ENCODE measurements at regions not wholly inside any gene's neighbourhood (a gene's known extent, or its start where the extent isn't known, plus 50 kb on each side); places are given as distances from the start of the nearest gene placed in this dataset.
A peak's percentile ranks its signal among the peaks of the same experiment; 100 is the strongest.

DNA sequence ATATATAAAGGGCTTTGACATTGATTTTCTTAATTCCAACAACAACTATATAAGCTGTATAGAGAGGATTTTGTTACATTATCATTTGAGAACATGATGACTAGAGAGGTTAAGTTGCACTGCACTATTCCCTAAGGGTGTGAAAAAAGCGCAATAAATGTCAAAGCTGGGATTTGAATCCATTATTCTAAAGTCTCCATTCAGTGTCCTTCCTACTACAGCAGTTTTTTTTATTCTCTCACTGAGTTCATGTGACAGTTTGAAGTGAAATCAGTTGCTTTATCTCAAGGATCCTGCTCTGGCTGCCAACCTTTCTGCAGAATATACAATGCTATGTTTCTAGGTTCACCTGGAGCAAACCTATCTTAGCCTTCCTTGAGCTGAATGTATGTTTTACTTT, 177.5 kb downstream of the ANKRD50 start:
- Mint-ChIP-seq H3K9me3 (no peaks in the 10 kb centered on the region), H3K4me3 (no peak overlapping the region), H3K36me3 (no peaks in the 10 kb centered on the region), H3K27me3 (ENCODE audit: low read depth) (no peaks in the 10 kb centered on the region), H3K4me1 (peaks cover 9% of the 10 kb centered on the region), H3K27ac (peak overlapping the region; percentile 80; the same call in 1 of the 2 replicates)
- ChIA-PET CTCF (no interaction called here), POLR2A (no interaction called here)
- no peak for ATAC-seq
- DNase-seq (ENCODE audit: low spot score) = no peak
- TF ChIP-seq ETV6 (CRISPR knock-in tag; IDR thresholded peaks at IDR 0.05) (no peak), FOXP4 (CRISPR knock-in tag; IDR thresholded peaks at IDR 0.05) (no peak), MAX (CRISPR knock-in tag; IDR thresholded peaks at IDR 0.05) (no peak), TCF7 (CRISPR knock-in tag; IDR thresholded peaks at IDR 0.05; ENCODE audit: low read depth) (no peak), ZMAT4 (CRISPR knock-in tag; IDR thresholded peaks at IDR 0.05) (no peak), FOXK1 (CRISPR knock-in tag; IDR thresholded peaks at IDR 0.05) (no peak), GTF2I (CRISPR knock-in tag; conservative IDR thresholded peaks at IDR 0.05) (no peak), ZNF425 (CRISPR knock-in tag; conservative IDR thresholded peaks at IDR 0.05) (no peak), NR1H2 (CRISPR knock-in tag; IDR thresholded peaks at IDR 0.05) (no peak), MYBL2 (CRISPR knock-in tag; IDR thresholded peaks at IDR 0.05) (no peak), ATF1 (CRISPR knock-in tag; IDR thresholded peaks at IDR 0.05) (no peak)
- TF ChIP-seq, protein P1, sequence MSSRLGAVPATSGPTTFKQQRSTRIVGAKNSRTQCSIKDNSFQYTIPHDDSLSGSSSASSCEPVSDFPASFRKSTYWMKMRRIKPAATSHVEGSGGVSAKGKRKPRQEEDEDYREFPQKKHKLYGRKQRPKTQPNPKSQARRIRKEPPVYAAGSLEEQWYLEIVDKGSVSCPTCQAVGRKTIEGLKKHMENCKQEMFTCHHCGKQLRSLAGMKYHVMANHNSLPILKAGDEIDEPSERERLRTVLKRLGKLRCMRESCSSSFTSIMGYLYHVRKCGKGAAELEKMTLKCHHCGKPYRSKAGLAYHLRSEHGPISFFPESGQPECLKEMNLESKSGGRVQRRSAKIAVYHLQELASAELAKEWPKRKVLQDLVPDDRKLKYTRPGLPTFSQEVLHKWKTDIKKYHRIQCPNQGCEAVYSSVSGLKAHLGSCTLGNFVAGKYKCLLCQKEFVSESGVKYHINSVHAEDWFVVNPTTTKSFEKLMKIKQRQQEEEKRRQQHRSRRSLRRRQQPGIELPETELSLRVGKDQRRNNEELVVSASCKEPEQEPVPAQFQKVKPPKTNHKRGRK (CRISPR knock-in tag; IDR thresholded peaks at IDR 0.05; ENCODE audit: borderline replicate concordance) = no peak

DNA sequence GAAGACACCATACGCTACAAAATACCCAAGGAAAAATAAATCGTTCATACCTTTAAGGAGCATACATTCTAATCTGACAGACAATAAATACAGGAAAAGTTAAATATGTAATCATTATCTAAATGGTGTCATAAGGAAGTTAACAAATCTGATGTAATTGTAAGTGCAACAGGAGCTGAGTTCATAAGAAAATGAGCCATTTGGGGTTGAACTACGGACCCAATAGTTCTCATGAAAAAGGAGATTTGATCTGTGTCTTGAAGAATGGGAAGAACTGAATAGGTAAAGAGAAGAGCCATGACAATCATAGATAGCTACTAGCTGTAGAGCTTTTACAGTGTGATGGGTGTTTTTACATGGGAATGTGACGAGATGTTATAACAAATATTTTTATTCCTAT, 175.6 kb downstream of the ANKRD50 start:
- Mint-ChIP-seq H3K9me3 (no peaks in the 10 kb centered on the region), H3K27me3 (ENCODE audit: low read depth) (no peaks in the 10 kb centered on the region), H3K36me3 (no peaks in the 10 kb centered on the region), H3K4me1 (peaks cover 9% of the 10 kb centered on the region), H3K4me3 (no peak overlapping the region), H3K27ac (no peak overlapping the region)
- ATAC-seq (no peak), DNase-seq (ENCODE audit: low spot score) (no peak)
- ChIA-PET CTCF (no interaction called here), POLR2A (no interaction called here)
- no peak for TF ChIP-seq EMX1 (CRISPR knock-in tag; IDR thresholded peaks at IDR 0.05)
- no peak for TF ChIP-seq ESRRA (CRISPR knock-in tag; IDR thresholded peaks at IDR 0.05; ENCODE audit: borderline replicate concordance)
- no peak for TF ChIP-seq FOXP4 (CRISPR knock-in tag; IDR thresholded peaks at IDR 0.05)
- TF ChIP-seq E2F4 (CRISPR knock-in tag; IDR thresholded peaks at IDR 0.05; ENCODE audit: borderline replicate concordance, low read depth) = no peak
- TF ChIP-seq ZMAT4 (CRISPR knock-in tag; IDR thresholded peaks at IDR 0.05) = no peak
- TF ChIP-seq ATF1 (CRISPR knock-in tag; IDR thresholded peaks at IDR 0.05) = no peak
- TF ChIP-seq SP1 (CRISPR knock-in tag; conservative IDR thresholded peaks at IDR 0.05) = no peak
- TF ChIP-seq CREB1 (CRISPR knock-in tag; IDR thresholded peaks at IDR 0.05) = no peak
- no peak for TF ChIP-seq JUN (CRISPR knock-in tag; IDR thresholded peaks at IDR 0.05)
- TF ChIP-seq ETV6 (CRISPR knock-in tag; IDR thresholded peaks at IDR 0.05) = no peak
- no peak for TF ChIP-seq HMGA2 (CRISPR knock-in tag; IDR thresholded peaks at IDR 0.05)
- TF ChIP-seq ZNF219 (CRISPR knock-in tag; IDR thresholded peaks at IDR 0.05; ENCODE audit: borderline replicate concordance) = no peak
- TF ChIP-seq, protein P2, sequence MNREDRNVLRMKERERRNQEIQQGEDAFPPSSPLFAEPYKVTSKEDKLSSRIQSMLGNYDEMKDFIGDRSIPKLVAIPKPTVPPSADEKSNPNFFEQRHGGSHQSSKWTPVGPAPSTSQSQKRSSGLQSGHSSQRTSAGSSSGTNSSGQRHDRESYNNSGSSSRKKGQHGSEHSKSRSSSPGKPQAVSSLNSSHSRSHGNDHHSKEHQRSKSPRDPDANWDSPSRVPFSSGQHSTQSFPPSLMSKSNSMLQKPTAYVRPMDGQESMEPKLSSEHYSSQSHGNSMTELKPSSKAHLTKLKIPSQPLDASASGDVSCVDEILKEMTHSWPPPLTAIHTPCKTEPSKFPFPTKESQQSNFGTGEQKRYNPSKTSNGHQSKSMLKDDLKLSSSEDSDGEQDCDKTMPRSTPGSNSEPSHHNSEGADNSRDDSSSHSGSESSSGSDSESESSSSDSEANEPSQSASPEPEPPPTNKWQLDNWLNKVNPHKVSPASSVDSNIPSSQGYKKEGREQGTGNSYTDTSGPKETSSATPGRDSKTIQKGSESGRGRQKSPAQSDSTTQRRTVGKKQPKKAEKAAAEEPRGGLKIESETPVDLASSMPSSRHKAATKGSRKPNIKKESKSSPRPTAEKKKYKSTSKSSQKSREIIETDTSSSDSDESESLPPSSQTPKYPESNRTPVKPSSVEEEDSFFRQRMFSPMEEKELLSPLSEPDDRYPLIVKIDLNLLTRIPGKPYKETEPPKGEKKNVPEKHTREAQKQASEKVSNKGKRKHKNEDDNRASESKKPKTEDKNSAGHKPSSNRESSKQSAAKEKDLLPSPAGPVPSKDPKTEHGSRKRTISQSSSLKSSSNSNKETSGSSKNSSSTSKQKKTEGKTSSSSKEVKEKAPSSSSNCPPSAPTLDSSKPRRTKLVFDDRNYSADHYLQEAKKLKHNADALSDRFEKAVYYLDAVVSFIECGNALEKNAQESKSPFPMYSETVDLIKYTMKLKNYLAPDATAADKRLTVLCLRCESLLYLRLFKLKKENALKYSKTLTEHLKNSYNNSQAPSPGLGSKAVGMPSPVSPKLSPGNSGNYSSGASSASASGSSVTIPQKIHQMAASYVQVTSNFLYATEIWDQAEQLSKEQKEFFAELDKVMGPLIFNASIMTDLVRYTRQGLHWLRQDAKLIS (CRISPR knock-in tag; IDR thresholded peaks at IDR 0.05; ENCODE audit: borderline replicate concordance) = no peak

All from WTC11 (cell line).